ENCODE measurements at regions not wholly inside any gene's neighbourhood (a gene's known extent, or its start where the extent isn't known, plus 50 kb on each side); places are given as distances from the start of the nearest gene placed in this dataset.

GRCh38 chr9:108117795-108118194 is 628.2 kb upstream of the KLF4 start:
- no peaks in the 10 kb centered on the region for H3K79me2 ChIP-seq (ENCODE audit: control insufficient read depth, insufficient read depth, low read length)
- H3K4me2 ChIP-seq (ENCODE audit: insufficient read depth, low read length): no peak overlapping the region
- H3K9ac ChIP-seq (replicated peaks; ENCODE audit: extremely low read depth, insufficient read depth, low read length): no peak overlapping the region
- no peaks in the 10 kb centered on the region for H3K9me1 ChIP-seq (replicated peaks; ENCODE audit: control insufficient read depth, extremely low read depth, insufficient read depth, low read length)
- no peaks in the 10 kb centered on the region for H3K4me1 ChIP-seq (ENCODE audit: control insufficient read depth, extremely low read depth, insufficient read depth, low read length)
- dilution Hi-C loops (cut with MboI; ENCODE audit: extremely low pct_ligation_motif_present, low sequenced_read_pairs) (no loop called here), intact Hi-C loops (cut with micrococcal nuclease) (no loop called here)
- no peaks in the 10 kb centered on the region for H3K27me3 ChIP-seq (ENCODE audit: control insufficient read depth in 2 of 2, insufficient read depth in 2 of 2, low read length in 2 of 2)
- TF ChIP-seq EZH2 (IDR thresholded peaks at IDR 0.05; ENCODE audit: borderline replicate concordance, low read depth, low read length, severe bottlenecking): no peak
- no peak for TF ChIP-seq FOS (IDR thresholded peaks at IDR 0.05; ENCODE audit: borderline replicate concordance, insufficient read depth, low read length)
- TF ChIP-seq, protein P1, sequence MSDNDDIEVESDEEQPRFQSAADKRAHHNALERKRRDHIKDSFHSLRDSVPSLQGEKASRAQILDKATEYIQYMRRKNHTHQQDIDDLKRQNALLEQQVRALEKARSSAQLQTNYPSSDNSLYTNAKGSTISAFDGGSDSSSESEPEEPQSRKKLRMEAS (IDR thresholded peaks at IDR 0.05; ENCODE audit: insufficient read depth, insufficient read length): no peak
- no peak for TF ChIP-seq GATA2 (IDR thresholded peaks at IDR 0.05; ENCODE audit: insufficient read depth, insufficient read length, low read depth, low read length)
- TF ChIP-seq, protein P2, sequence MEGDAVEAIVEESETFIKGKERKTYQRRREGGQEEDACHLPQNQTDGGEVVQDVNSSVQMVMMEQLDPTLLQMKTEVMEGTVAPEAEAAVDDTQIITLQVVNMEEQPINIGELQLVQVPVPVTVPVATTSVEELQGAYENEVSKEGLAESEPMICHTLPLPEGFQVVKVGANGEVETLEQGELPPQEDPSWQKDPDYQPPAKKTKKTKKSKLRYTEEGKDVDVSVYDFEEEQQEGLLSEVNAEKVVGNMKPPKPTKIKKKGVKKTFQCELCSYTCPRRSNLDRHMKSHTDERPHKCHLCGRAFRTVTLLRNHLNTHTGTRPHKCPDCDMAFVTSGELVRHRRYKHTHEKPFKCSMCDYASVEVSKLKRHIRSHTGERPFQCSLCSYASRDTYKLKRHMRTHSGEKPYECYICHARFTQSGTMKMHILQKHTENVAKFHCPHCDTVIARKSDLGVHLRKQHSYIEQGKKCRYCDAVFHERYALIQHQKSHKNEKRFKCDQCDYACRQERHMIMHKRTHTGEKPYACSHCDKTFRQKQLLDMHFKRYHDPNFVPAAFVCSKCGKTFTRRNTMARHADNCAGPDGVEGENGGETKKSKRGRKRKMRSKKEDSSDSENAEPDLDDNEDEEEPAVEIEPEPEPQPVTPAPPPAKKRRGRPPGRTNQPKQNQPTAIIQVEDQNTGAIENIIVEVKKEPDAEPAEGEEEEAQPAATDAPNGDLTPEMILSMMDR (IDR thresholded peaks at IDR 0.05; ENCODE audit: extremely low read depth in 1 of 2, insufficient read depth in 1 of 2, low read depth in 1 of 2, low read length in 2 of 2): no peak
- no peak for TF ChIP-seq JUN (IDR thresholded peaks at IDR 0.05; ENCODE audit: borderline replicate concordance, insufficient read depth, insufficient read length, low read depth)
- no peak for TF ChIP-seq MYC (IDR thresholded peaks at IDR 0.05; ENCODE audit: low read depth, low read length)
- no peak for TF ChIP-seq POLR2AphosphoS5 (IDR thresholded peaks at IDR 0.05; ENCODE audit: insufficient read depth, low read depth, low read length)
- TF ChIP-seq POLR2A (IDR thresholded peaks at IDR 0.05; ENCODE audit: low read depth, low read length): no peak
- FAIRE-seq: no peak
- no peaks in the 10 kb centered on the region for H3K9me3 ChIP-seq (replicated peaks; ENCODE audit: control insufficient read depth, insufficient read depth, low read length)
- no peak for DNase-seq (ENCODE audit: low read depth, low spot score)
- no peak overlapping the region for H3K27ac ChIP-seq (ENCODE audit: insufficient read depth, low read depth, low read length)
- H2AFZ ChIP-seq (ENCODE audit: low read depth, low read length): no peak overlapping the region
- CTCF ChIA-PET: no interaction called here
- no TSS peak for BruUV-seq (replicated peaks)
- H3K36me3 ChIP-seq (ENCODE audit: control insufficient read depth in 2 of 2, extremely low read depth in 1 of 2, insufficient read depth in 2 of 2, low read length in 2 of 2): no peaks in the 10 kb centered on the region
- no peaks in the 10 kb centered on the region for H4K20me1 ChIP-seq (replicated peaks; ENCODE audit: control insufficient read depth, extremely low read depth, insufficient read depth, low read length)
- no peak overlapping the region for H3K4me3 ChIP-seq (replicated peaks in 1 of 3; ENCODE audit: insufficient read depth in 1 of 3, low read depth in 1 of 3, low read length in 3 of 3)
- POLR2A ChIA-PET: no interaction called here

Measured in endothelial cell of umbilical vein (primary cell).